Epithelial cell of proximal tubule (primary cell): ENCODE measurements at regions not wholly inside any gene's neighbourhood (a gene's known extent, or its start where the extent isn't known, plus 50 kb on each side); places are given as distances from the start of the nearest gene placed in this dataset.

Source experiments
- DNase-seq: peaks from one replicate; pipeline ENCODE4 v3.0.0-alpha.2; 2011; ENCODE audit warnings: low read depth
- H3K4me3 ChIP-seq: 2 replicates; pipeline ENCODE4 v1.5.1; 2011; ENCODE audit warnings: low read depth, mild to moderate bottlenecking, low read length
- TF ChIP-seq, protein P1 (sequence below): conservative IDR thresholded peaks from 2 replicates; pipeline ENCODE4 v1.5.1; 2012; ENCODE audit warnings: low read depth, mild to moderate bottlenecking, low read length

DNA sequence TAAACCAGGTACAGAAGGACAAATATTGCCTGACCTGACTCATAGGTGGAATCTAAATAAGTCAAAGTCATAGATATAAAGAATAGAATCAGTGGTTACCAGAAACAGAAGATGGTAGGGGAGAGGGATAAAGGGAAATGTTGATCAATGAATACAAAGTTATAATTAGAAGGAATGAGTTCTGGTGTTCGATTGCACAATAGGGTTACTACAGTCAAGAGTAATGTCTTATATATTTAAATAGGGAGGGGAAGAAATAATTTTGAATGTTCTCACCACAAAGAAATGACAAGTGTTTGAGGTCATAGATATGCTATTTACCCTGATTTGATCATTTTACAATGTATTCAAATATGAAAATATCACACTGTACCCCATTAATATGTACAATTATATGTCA is 1541.2 kb downstream of the SLITRK1 start:
- TF ChIP-seq, protein P1, sequence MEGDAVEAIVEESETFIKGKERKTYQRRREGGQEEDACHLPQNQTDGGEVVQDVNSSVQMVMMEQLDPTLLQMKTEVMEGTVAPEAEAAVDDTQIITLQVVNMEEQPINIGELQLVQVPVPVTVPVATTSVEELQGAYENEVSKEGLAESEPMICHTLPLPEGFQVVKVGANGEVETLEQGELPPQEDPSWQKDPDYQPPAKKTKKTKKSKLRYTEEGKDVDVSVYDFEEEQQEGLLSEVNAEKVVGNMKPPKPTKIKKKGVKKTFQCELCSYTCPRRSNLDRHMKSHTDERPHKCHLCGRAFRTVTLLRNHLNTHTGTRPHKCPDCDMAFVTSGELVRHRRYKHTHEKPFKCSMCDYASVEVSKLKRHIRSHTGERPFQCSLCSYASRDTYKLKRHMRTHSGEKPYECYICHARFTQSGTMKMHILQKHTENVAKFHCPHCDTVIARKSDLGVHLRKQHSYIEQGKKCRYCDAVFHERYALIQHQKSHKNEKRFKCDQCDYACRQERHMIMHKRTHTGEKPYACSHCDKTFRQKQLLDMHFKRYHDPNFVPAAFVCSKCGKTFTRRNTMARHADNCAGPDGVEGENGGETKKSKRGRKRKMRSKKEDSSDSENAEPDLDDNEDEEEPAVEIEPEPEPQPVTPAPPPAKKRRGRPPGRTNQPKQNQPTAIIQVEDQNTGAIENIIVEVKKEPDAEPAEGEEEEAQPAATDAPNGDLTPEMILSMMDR = no peak
- DNase-seq = no peak
- H3K4me3 ChIP-seq = no peak overlapping the region

DNA sequence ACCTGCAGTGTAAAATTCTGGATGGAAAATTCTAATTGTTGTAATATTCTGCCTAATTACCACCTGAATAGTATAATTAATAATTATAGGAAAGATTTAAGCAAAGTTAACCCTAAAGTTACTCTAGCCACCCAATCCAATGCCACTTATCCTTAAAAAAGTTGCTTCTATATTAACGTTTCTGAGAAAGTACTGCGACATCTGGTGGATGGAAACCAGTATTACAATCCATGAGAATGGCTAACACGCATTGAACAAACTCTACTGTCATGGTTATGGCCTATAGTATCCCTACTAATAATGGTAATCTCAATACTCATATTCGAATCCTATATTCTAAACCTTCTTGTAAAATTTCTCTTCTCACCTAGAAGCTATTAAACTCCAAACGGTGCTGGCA is 1551.8 kb downstream of the SLITRK1 start:
- TF ChIP-seq, protein P1 = peak; percentile 61
- H3K4me3 ChIP-seq = no peak overlapping the region
- DNase-seq = no peak

DNA sequence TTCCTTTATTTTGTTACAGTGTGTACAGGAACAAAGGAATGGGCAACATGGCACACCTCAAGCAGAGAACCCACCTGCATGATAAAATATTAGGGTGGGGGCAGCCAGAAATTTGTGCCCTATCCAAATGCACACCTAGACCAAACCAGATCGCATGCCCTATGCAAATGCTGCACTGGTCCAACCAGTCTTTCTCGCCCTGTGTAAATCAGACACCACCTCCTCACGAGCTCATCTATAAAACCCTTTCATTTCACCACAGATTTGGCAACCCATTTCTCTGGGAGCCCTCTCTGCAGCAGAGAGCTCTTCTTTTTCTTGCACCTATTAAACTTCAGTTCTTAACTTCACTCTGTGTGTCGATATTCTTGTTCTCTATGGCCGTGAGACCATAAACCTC is 1559.2 kb downstream of the SLITRK1 start:
- no peak overlapping the region for H3K4me3 ChIP-seq
- DNase-seq = no peak
- TF ChIP-seq, protein P1 = no peak

DNA sequence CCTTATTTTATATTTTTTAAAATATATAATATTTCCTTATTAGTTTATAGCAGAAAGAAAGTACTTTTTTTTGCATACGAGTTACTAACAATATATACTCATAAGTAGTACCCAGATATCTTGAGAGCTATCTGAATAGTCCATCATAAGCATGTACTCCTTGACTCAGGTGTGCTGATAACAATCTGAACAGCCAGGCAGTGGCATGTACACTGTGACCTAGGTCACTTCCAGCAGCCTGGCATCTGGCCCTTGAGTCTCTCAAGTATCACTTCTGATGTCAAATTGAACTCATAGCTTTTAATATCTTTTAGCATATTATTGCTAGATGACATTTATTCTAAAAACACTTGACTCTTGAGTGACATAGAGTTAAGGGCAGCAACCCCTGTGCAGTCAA is 1576.7 kb downstream of the SLITRK1 start:
- TF ChIP-seq, protein P1 = no peak
- H3K4me3 ChIP-seq = no peak overlapping the region
- no peak for DNase-seq

DNA sequence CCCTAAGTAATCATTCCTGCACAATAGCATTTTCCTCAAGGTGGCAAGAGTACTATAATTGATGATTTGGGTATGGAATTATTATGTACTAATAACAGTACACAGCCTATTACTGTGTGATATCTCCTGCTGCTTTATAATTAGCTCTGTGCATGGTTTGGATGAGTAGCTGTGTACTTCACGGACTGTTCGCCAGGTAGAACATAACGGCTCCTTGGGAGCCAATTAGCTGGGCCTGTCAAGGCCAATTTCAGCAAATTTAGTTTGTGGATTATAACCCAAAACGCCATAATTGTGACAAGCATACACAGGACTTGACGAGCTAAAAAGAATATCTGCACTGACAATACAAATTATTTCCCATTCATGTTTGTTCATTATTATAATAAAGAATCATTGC is 1584.2 kb downstream of the SLITRK1 start:
- H3K4me3 ChIP-seq = no peak overlapping the region
- DNase-seq = no peak
- TF ChIP-seq, protein P1 = no peak

DNA sequence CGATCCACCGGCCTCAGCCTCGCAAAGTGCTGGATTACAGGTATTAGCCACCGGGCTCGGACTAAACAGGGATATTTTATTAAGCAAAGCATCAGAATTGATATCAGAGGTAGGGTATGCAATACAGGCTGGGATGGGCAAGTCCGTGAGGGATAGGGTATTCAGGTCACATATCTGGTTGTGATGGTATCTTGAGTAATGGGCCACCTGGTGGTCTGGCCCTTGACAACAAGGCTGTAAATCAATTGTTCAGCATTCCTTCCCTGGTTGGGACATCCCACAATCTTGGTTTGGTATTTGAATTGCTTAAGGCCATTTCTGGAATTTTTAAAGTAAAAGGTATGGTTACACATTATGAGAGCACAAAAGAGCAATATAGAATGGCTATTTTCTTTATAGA is 1588.0 kb downstream of the SLITRK1 start:
- no peak overlapping the region for H3K4me3 ChIP-seq
- DNase-seq = no peak
- TF ChIP-seq, protein P1 = no peak

DNA sequence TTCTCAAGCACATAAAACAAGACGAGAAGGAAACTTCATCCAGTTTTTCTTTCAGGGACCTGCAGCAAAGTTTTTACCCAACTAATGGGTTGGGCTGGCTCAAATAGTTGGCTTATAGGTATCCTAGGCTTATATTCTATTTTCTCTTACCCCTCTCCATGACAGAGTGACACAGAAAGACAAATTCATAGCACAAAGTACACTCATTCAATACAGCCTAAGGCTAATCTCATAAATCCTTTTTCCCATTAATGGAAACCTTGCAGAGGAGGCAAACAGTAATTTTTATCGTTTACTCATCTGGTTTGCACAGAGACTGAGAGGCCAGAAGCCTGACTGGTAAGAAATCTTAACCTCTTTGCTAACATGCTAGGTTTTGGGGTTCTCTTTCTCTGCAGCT is 1589.9 kb downstream of the SLITRK1 start:
- no peak for DNase-seq
- TF ChIP-seq, protein P1 = no peak
- no peak overlapping the region for H3K4me3 ChIP-seq
